ENCODE measurements at regions not wholly inside any gene's neighbourhood (a gene's known extent, or its start where the extent isn't known, plus 50 kb on each side); places are given as distances from the start of the nearest gene placed in this dataset.

- FAIRE-seq (no peak), DNase-seq (ENCODE audit: insufficient read length, low spot score) (no peak)
- TF ChIP-seq TAF1 (IDR thresholded peaks at IDR 0.05; ENCODE audit: low read depth, low read length) (no peak), POU2F2 (IDR thresholded peaks at IDR 0.05; ENCODE audit: low read depth, low read length) (no peak), POLR2A (IDR thresholded peaks at IDR 0.05; ENCODE audit: low read depth, low read length) (no peak), POLR2AphosphoS5 (IDR thresholded peaks at IDR 0.05; ENCODE audit: low read depth, low read length) (no peak), SPI1 (IDR thresholded peaks at IDR 0.05; ENCODE audit: low read depth, low read length) (no peak), PAX5 (IDR thresholded peaks at IDR 0.05; ENCODE audit: insufficient read depth, low read length, severe bottlenecking) (no peak)
Observed at GRCh38 chr19:31678421-31678820, 329.2 kb upstream of the TSHZ3 start.

- DNase-seq (ENCODE audit: insufficient read length, low spot score) (no peak), FAIRE-seq (no peak)
- TF ChIP-seq POLR2AphosphoS5 (IDR thresholded peaks at IDR 0.05; ENCODE audit: low read depth, low read length) (no peak), POLR2A (IDR thresholded peaks at IDR 0.05; ENCODE audit: low read depth, low read length) (no peak), PAX5 (IDR thresholded peaks at IDR 0.05; ENCODE audit: insufficient read depth, low read length, severe bottlenecking) (no peak), TAF1 (IDR thresholded peaks at IDR 0.05; ENCODE audit: low read depth, low read length) (no peak), SPI1 (IDR thresholded peaks at IDR 0.05; ENCODE audit: low read depth, low read length) (no peak), POU2F2 (IDR thresholded peaks at IDR 0.05; ENCODE audit: low read depth, low read length) (no peak)
Observed at GRCh38 chr19:31681121-31681520, 331.9 kb upstream of the TSHZ3 start.

GRCh38 chr19:31693131-31693932, 344.1 kb upstream of the TSHZ3 start:
- TF ChIP-seq SPI1 (IDR thresholded peaks at IDR 0.05; ENCODE audit: low read depth, low read length) (no peak), POLR2A (IDR thresholded peaks at IDR 0.05; ENCODE audit: low read depth, low read length) (no peak), POU2F2 (IDR thresholded peaks at IDR 0.05; ENCODE audit: low read depth, low read length) (no peak), PAX5 (IDR thresholded peaks at IDR 0.05; ENCODE audit: insufficient read depth, low read length, severe bottlenecking) (no peak), POLR2AphosphoS5 (IDR thresholded peaks at IDR 0.05; ENCODE audit: low read depth, low read length) (no peak), TAF1 (IDR thresholded peaks at IDR 0.05; ENCODE audit: low read depth, low read length) (no peak)
- DNase-seq (ENCODE audit: insufficient read length, low spot score) (no peak), FAIRE-seq (no peak)

- no peak for DNase-seq (ENCODE audit: insufficient read length, low spot score)
- no peak for TF ChIP-seq PAX5 (IDR thresholded peaks at IDR 0.05; ENCODE audit: insufficient read depth, low read length, severe bottlenecking)
- no peak for TF ChIP-seq SPI1 (IDR thresholded peaks at IDR 0.05; ENCODE audit: low read depth, low read length)
- TF ChIP-seq POLR2A (IDR thresholded peaks at IDR 0.05; ENCODE audit: low read depth, low read length): no peak
- no peak for TF ChIP-seq POLR2AphosphoS5 (IDR thresholded peaks at IDR 0.05; ENCODE audit: low read depth, low read length)
- TF ChIP-seq POU2F2 (IDR thresholded peaks at IDR 0.05; ENCODE audit: low read depth, low read length): no peak
- no peak for TF ChIP-seq TAF1 (IDR thresholded peaks at IDR 0.05; ENCODE audit: low read depth, low read length)
- FAIRE-seq: no peak
Observed at GRCh38 chr19:31693933-31694269, 344.7 kb upstream of the TSHZ3 start.

- no peak for TF ChIP-seq POU2F2 (IDR thresholded peaks at IDR 0.05; ENCODE audit: low read depth, low read length)
- no peak for TF ChIP-seq PAX5 (IDR thresholded peaks at IDR 0.05; ENCODE audit: insufficient read depth, low read length, severe bottlenecking)
- no peak for TF ChIP-seq POLR2A (IDR thresholded peaks at IDR 0.05; ENCODE audit: low read depth, low read length)
- TF ChIP-seq SPI1 (IDR thresholded peaks at IDR 0.05; ENCODE audit: low read depth, low read length): no peak
- TF ChIP-seq POLR2AphosphoS5 (IDR thresholded peaks at IDR 0.05; ENCODE audit: low read depth, low read length): no peak
- TF ChIP-seq TAF1 (IDR thresholded peaks at IDR 0.05; ENCODE audit: low read depth, low read length): no peak
- FAIRE-seq (no peak), DNase-seq (ENCODE audit: insufficient read length, low spot score) (no peak)
Observed at GRCh38 chr19:31694761-31695160, 345.5 kb upstream of the TSHZ3 start.

GRCh38 chr19:31699421-31699820, 350.2 kb upstream of the TSHZ3 start:
- no peak for TF ChIP-seq POLR2AphosphoS5 (IDR thresholded peaks at IDR 0.05; ENCODE audit: low read depth, low read length)
- no peak for TF ChIP-seq PAX5 (IDR thresholded peaks at IDR 0.05; ENCODE audit: insufficient read depth, low read length, severe bottlenecking)
- no peak for TF ChIP-seq POLR2A (IDR thresholded peaks at IDR 0.05; ENCODE audit: low read depth, low read length)
- no peak for TF ChIP-seq SPI1 (IDR thresholded peaks at IDR 0.05; ENCODE audit: low read depth, low read length)
- TF ChIP-seq TAF1 (IDR thresholded peaks at IDR 0.05; ENCODE audit: low read depth, low read length): no peak
- TF ChIP-seq POU2F2 (IDR thresholded peaks at IDR 0.05; ENCODE audit: low read depth, low read length): no peak
- no peak for FAIRE-seq
- DNase-seq (ENCODE audit: insufficient read length, low spot score): no peak

GRCh38 chr19:31701146-31701545, 351.9 kb upstream of the TSHZ3 start:
- FAIRE-seq (no peak), DNase-seq (ENCODE audit: insufficient read length, low spot score) (no peak)
- TF ChIP-seq POU2F2 (IDR thresholded peaks at IDR 0.05; ENCODE audit: low read depth, low read length) (no peak), PAX5 (IDR thresholded peaks at IDR 0.05; ENCODE audit: insufficient read depth, low read length, severe bottlenecking) (no peak), SPI1 (IDR thresholded peaks at IDR 0.05; ENCODE audit: low read depth, low read length) (no peak), TAF1 (IDR thresholded peaks at IDR 0.05; ENCODE audit: low read depth, low read length) (no peak), POLR2A (IDR thresholded peaks at IDR 0.05; ENCODE audit: low read depth, low read length) (no peak), POLR2AphosphoS5 (IDR thresholded peaks at IDR 0.05; ENCODE audit: low read depth, low read length) (no peak)

GRCh38 chr19:31705656-31706055, 356.4 kb upstream of the TSHZ3 start:
- FAIRE-seq (no peak), DNase-seq (ENCODE audit: insufficient read length, low spot score) (no peak)
- TF ChIP-seq POU2F2 (IDR thresholded peaks at IDR 0.05; ENCODE audit: low read depth, low read length) (no peak), PAX5 (IDR thresholded peaks at IDR 0.05; ENCODE audit: insufficient read depth, low read length, severe bottlenecking) (no peak), POLR2A (IDR thresholded peaks at IDR 0.05; ENCODE audit: low read depth, low read length) (no peak), TAF1 (IDR thresholded peaks at IDR 0.05; ENCODE audit: low read depth, low read length) (no peak), SPI1 (IDR thresholded peaks at IDR 0.05; ENCODE audit: low read depth, low read length) (no peak), POLR2AphosphoS5 (IDR thresholded peaks at IDR 0.05; ENCODE audit: low read depth, low read length) (no peak)

- TF ChIP-seq POU2F2 (IDR thresholded peaks at IDR 0.05; ENCODE audit: low read depth, low read length): no peak
- no peak for TF ChIP-seq POLR2A (IDR thresholded peaks at IDR 0.05; ENCODE audit: low read depth, low read length)
- no peak for TF ChIP-seq POLR2AphosphoS5 (IDR thresholded peaks at IDR 0.05; ENCODE audit: low read depth, low read length)
- no peak for TF ChIP-seq PAX5 (IDR thresholded peaks at IDR 0.05; ENCODE audit: insufficient read depth, low read length, severe bottlenecking)
- FAIRE-seq (no peak), DNase-seq (ENCODE audit: insufficient read length, low spot score) (no peak)
Observed at GRCh38 chr19:31706131-31706530, 356.9 kb upstream of the TSHZ3 start.
